Breast epithelium (tissue), 3 donors: ENCODE measurements at regions not wholly inside any gene's neighbourhood (a gene's known extent, or its start where the extent isn't known, plus 50 kb on each side); places are given as distances from the start of the nearest gene placed in this dataset.

ENCODE experiments used
- POLR2A ChIP-seq: fragments of 450-650 bp; IDR thresholded peaks from one replicate; pipeline ENCODE4 v1.6.1; 2016; ENCODE audit warnings: antibody characterized with exemption, mild to moderate bottlenecking, moderate library complexity
- POLR2AphosphoS5 ChIP-seq, 3 donors: sonication (generic); formaldehyde crosslinking; IDR thresholded peaks; one replicate each; pipeline ENCODE4 v1.6.1; 2017; ENCODE audit warnings: antibody characterized with exemption in 3 of 3
- TF ChIP-seq, protein P1 (sequence below), 3 donors: fragments of 450-650 bp; IDR thresholded peaks; one replicate each; pipeline ENCODE4 v1.5.1; 2016 to 2017; ENCODE audit warnings: antibody characterized with exemption in 3 of 3, mild to moderate bottlenecking in 3 of 3, moderate library complexity in 3 of 3

DNA sequence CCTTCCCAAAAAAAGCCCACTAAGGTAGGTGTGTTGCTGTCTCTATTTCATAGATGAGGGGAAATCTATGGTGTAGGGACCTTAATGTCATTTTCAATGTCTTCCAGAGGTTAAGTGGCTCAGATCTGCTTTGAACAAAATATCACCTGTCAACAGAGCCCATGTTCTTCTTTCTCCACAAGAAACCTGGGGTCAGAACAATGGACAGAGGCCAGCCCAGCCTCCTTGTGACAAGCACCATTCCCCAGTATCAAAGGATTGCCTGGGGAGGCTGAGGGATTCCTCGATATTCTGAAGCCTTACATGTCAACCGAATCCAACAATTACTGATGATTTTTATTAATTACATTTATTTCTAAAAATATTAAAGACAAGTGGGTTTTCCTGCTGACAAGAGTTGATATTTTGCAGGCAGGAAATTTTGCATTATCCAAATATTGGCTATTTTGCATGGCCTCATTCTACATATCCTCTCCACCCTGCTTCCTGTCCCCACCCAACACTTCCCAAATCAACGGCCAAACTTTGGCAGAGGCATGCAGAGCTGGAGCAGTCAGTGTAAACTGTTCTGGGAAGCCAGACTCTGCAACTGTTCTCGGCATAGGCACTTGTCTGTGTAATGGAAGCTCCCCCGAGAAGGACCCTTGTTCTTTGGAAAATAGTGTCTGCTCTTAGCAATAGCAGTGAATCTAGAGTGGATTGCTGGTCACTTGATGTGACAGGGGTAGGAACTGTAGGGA lies 281.5 kb downstream of the HS3ST3A1 start:
- TF ChIP-seq, protein P1, sequence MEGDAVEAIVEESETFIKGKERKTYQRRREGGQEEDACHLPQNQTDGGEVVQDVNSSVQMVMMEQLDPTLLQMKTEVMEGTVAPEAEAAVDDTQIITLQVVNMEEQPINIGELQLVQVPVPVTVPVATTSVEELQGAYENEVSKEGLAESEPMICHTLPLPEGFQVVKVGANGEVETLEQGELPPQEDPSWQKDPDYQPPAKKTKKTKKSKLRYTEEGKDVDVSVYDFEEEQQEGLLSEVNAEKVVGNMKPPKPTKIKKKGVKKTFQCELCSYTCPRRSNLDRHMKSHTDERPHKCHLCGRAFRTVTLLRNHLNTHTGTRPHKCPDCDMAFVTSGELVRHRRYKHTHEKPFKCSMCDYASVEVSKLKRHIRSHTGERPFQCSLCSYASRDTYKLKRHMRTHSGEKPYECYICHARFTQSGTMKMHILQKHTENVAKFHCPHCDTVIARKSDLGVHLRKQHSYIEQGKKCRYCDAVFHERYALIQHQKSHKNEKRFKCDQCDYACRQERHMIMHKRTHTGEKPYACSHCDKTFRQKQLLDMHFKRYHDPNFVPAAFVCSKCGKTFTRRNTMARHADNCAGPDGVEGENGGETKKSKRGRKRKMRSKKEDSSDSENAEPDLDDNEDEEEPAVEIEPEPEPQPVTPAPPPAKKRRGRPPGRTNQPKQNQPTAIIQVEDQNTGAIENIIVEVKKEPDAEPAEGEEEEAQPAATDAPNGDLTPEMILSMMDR (IDR thresholded peaks at IDR 0.05), result no peak
- TF ChIP-seq POLR2AphosphoS5 (IDR thresholded peaks at IDR 0.05) (no peak), POLR2A (no peak)
